ENCODE measurements at regions not wholly inside any gene's neighbourhood (a gene's known extent, or its start where the extent isn't known, plus 50 kb on each side); places are given as distances from the start of the nearest gene placed in this dataset.

DNA sequence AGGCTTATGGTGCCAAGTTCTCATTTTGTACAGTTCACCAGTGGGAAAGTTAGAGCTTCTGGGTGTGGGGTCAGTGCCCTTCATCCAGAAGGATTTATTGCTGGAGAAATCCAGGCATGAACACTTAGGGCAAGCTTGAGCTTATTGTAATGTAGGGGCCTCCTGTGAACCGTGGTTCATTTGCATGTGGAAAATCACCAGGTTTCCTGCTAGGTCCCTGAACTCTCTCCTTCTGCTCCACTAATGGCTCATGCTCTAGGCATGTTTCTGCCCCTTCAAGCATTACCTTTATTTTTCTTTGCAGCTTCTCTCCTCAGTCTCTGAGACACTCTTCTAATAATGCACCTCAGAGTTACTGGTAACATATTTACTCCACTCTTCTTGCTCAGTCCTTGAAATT, 79.3 kb upstream of the FAM98A start:
- TF ChIP-seq, protein P1, sequence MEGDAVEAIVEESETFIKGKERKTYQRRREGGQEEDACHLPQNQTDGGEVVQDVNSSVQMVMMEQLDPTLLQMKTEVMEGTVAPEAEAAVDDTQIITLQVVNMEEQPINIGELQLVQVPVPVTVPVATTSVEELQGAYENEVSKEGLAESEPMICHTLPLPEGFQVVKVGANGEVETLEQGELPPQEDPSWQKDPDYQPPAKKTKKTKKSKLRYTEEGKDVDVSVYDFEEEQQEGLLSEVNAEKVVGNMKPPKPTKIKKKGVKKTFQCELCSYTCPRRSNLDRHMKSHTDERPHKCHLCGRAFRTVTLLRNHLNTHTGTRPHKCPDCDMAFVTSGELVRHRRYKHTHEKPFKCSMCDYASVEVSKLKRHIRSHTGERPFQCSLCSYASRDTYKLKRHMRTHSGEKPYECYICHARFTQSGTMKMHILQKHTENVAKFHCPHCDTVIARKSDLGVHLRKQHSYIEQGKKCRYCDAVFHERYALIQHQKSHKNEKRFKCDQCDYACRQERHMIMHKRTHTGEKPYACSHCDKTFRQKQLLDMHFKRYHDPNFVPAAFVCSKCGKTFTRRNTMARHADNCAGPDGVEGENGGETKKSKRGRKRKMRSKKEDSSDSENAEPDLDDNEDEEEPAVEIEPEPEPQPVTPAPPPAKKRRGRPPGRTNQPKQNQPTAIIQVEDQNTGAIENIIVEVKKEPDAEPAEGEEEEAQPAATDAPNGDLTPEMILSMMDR (IDR thresholded peaks at IDR 0.05): no peak
- TF ChIP-seq TEAD4 (CRISPR knock-in tag; IDR thresholded peaks at IDR 0.05): no peak
- no peak for TF ChIP-seq ZNF317 (CRISPR knock-in tag; IDR thresholded peaks at IDR 0.05; ENCODE audit: borderline replicate concordance, low read depth)
- TF ChIP-seq CREB1 (CRISPR knock-in tag; IDR thresholded peaks at IDR 0.05): no peak
- TF ChIP-seq IRF1 (CRISPR knock-in tag; IDR thresholded peaks at IDR 0.05): no peak
- no peak for TF ChIP-seq CDX4 (CRISPR knock-in tag; IDR thresholded peaks at IDR 0.05; ENCODE audit: borderline replicate concordance)
- no peak for TF ChIP-seq ZNF121 (CRISPR knock-in tag; IDR thresholded peaks at IDR 0.05)
- TF ChIP-seq FOXJ3 (CRISPR knock-in tag; IDR thresholded peaks at IDR 0.05; ENCODE audit: borderline replicate concordance): no peak
- TF ChIP-seq TP53 (CRISPR knock-in tag; IDR thresholded peaks at IDR 0.05): no peak
- TF ChIP-seq, protein P2, sequence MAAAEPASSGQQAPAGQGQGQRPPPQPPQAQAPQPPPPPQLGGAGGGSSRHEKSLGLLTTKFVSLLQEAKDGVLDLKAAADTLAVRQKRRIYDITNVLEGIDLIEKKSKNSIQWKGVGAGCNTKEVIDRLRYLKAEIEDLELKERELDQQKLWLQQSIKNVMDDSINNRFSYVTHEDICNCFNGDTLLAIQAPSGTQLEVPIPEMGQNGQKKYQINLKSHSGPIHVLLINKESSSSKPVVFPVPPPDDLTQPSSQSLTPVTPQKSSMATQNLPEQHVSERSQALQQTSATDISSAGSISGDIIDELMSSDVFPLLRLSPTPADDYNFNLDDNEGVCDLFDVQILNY (CRISPR knock-in tag; IDR thresholded peaks at IDR 0.05): no peak
- no peak for TF ChIP-seq MXD4 (CRISPR knock-in tag; IDR thresholded peaks at IDR 0.05; ENCODE audit: borderline replicate concordance)
- TF ChIP-seq, protein P3, sequence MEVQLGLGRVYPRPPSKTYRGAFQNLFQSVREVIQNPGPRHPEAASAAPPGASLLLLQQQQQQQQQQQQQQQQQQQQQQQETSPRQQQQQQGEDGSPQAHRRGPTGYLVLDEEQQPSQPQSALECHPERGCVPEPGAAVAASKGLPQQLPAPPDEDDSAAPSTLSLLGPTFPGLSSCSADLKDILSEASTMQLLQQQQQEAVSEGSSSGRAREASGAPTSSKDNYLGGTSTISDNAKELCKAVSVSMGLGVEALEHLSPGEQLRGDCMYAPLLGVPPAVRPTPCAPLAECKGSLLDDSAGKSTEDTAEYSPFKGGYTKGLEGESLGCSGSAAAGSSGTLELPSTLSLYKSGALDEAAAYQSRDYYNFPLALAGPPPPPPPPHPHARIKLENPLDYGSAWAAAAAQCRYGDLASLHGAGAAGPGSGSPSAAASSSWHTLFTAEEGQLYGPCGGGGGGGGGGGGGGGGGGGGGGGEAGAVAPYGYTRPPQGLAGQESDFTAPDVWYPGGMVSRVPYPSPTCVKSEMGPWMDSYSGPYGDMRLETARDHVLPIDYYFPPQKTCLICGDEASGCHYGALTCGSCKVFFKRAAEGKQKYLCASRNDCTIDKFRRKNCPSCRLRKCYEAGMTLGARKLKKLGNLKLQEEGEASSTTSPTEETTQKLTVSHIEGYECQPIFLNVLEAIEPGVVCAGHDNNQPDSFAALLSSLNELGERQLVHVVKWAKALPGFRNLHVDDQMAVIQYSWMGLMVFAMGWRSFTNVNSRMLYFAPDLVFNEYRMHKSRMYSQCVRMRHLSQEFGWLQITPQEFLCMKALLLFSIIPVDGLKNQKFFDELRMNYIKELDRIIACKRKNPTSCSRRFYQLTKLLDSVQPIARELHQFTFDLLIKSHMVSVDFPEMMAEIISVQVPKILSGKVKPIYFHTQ (CRISPR knock-in tag; IDR thresholded peaks at IDR 0.05): no peak

Data from WTC11 (cell line).